Activated CD4-positive, alpha-beta T cell treated with anti-CD3 and anti-CD28 coated beads for 4 hours (primary cell): ENCODE measurements at regions not wholly inside any gene's neighbourhood (a gene's known extent, or its start where the extent isn't known, plus 50 kb on each side); places are given as distances from the start of the nearest gene placed in this dataset.

Experiments used
- DNase-seq, 2 donors: peaks; one replicate each; pipeline ENCODE4 v3.0.0-alpha.2; 2020

DNA sequence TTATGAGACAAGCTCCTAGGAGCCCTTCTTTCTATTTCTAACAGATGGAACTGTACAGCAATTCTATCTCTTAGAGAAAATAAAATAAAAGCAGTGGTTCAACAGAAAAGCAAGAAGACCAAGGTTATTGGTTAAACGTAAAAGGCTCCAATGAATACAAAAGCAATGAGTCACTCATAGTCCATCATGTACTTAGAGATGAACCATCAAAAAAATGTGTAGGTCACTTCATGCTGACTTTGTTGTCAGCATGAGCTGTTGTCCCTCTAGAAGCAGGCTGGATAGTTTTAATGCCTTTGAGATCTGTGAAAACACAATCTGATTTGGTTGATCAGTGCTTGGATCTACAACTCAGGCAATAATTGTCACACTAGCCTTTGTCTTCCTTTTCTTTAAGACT lies 378.6 kb upstream of the ANXA10 start:
- no peak for DNase-seq

- DNase-seq, result no peak
These were observed 377.2 kb upstream of the ANXA10 start for GRCh38 chr4:167715176-167715575.

GRCh38 chr4:167717495-167717894 lies 374.8 kb upstream of the ANXA10 start:
- no peak for DNase-seq

GRCh38 chr4:167721617-167722486 lies 370.5 kb upstream of the ANXA10 start:
- no peak for DNase-seq

DNA sequence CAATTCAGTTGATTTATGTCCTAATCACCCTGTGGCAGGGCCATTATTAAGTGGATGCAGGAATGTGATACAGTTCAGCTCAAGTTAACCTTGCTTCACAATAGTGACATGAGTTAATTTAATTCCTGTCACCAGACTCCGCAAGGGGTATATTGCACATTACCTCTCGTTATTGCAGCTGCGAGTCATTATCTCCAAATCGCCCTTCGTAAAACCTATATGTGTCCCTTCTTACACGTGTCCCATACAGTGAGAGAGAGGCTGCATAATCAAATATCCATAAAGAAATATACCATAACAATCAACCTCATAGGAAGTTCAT lies 369.9 kb upstream of the ANXA10 start:
- no peak for DNase-seq

DNA sequence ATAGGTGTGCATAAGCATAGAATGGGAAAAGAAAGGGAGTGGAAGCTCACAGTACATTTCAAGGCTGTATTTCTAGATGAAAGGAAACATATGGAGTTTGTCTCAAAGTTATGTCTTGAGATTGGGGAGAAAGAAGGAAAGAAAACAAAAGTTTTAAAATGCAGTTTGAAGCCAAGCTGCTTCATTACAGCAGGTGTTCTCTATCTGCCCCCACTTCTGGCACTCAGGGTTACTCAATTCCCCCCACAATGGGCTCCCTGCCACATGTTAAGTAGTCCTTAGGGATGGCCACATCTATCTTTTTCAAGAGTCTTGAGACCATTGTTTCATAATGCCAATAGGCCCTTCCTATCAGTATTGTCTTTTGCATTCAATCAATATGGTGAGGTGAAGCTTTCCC lies 367.4 kb upstream of the ANXA10 start:
- no peak for DNase-seq

DNA sequence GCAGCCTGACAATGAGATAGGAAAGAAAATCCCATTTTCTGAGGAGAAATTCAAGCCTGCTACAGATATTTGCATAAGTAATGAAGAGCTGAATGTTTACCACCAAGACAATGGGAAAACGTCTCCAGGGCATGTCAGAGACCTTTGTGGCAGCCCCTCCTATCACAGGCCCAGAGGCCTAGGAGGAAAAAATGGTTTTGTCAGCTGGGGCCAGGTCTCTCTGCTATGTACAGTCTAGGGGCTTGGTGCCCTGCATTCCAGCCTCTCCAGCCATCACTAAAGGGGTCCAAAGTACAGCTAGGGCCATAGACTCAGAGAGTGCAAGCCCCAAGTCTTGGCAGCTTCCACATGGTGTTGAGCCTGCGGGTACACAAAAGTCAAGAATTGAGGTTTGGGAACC lies 361.6 kb upstream of the ANXA10 start:
- DNase-seq, result no peak

- no peak for DNase-seq
These were observed 347.2 kb upstream of the ANXA10 start for GRCh38 chr4:167745024-167745687.

GRCh38 chr4:167767281-167767680 lies 325.1 kb upstream of the ANXA10 start:
- no peak for DNase-seq

GRCh38 chr4:167774646-167775045 lies 317.7 kb upstream of the ANXA10 start:
- DNase-seq, result no peak

GRCh38 chr4:167775375-167775774 lies 317.0 kb upstream of the ANXA10 start:
- no peak for DNase-seq

GRCh38 chr4:167779280-167779679 lies 313.1 kb upstream of the ANXA10 start:
- DNase-seq, result no peak

DNA sequence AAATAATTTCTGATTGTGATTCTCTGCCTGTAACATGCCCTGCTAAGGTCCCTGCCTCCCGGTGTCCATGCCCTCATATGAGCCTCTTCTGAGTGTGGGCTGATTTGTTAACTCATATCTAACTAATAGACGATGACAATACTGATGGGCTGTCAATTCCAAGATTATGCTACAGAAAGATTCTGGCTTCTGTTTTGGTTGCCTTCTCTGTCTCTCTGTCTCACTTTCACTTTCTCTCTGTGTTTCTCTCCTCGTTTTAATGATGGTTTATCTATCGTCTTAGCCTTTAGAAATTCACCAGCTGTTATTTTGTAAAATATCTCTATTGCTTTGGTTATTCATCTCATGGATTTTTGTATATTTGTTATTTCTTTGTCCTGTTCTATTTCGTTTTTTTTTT lies 312.5 kb upstream of the ANXA10 start:
- no peak for DNase-seq

DNA sequence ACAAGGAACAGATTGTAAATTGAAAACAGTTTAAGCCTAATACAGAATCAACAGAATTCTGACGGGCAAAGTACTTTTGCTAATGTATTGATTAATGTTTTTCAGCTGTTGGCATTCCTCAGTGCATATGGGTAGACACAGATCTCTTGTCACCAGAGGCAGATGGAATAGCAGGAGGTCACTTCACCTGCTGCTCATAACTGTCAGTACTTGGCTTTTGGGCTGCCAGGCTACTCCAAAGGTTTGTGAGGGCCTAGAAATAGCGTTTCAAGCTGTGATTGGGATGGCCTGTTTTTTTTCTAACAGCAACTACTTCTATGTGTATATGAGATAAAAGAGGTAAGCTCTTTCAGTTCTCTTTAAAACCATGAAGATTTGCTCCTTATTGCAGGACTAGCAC lies 307.5 kb upstream of the ANXA10 start:
- DNase-seq, result no peak

- no peak for DNase-seq
These were observed 306.8 kb upstream of the ANXA10 start for GRCh38 chr4:167785523-167785922.

DNA sequence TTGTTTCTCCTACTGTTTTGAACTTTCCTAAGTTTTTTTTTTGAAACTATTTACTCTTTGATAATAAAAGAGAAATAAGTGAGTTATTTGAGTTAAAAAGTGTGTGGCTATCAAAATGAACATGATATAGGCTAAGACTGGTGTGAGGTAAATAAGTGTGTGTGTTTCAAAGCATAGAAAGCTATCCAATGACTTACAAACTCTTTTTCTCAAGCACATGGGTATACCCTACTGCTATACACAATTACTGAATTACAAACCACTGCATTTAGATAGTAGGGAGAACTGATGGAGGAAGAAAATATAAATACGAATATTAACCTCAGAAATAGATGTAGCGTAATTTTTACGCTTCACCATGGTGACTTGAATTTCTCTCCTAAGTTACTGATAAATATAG lies 305.8 kb upstream of the ANXA10 start:
- no peak for DNase-seq

DNA sequence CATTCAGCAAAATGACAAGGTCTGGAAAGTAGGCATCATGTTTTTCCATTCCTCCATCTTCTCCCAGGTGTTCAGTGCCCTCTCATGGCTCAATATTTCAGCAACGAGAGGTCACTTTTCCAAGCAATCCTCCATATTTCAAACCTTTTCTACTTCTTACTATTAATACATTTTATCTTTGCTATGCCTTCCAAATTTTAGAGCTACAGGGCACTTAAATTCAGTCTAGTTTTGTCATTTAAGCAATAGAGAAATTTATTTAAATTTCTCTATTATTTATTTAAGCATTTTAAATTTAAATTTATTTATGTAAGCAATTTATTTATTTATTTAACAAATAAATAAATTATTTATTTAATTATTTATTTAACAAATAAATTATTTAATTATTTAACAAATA lies 305.1 kb upstream of the ANXA10 start:
- no peak for DNase-seq

- no peak for DNase-seq
These were observed 289.7 kb upstream of the ANXA10 start for GRCh38 chr4:167802463-167803212.

- no peak for DNase-seq
These were observed 280.4 kb upstream of the ANXA10 start for GRCh38 chr4:167811958-167812357.

DNA sequence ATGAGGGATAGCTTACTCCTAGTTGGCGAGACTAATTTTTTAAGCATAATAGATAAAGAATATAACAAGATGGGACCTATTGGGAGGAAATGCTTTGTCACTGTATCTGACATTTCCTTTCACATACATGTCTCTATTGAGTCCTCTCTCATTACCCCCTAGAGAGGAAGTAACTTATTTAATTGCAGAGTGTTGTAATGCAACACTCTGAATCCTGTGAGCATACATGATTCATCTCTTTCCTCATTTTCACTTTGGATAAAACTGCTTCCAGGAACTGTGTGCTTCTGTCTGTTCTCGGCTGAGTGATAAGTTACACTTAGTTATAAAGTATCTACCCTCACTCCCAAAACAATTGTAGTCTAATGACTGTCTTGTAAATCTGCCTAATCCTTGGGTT lies 266.1 kb upstream of the ANXA10 start:
- no peak for DNase-seq

DNA sequence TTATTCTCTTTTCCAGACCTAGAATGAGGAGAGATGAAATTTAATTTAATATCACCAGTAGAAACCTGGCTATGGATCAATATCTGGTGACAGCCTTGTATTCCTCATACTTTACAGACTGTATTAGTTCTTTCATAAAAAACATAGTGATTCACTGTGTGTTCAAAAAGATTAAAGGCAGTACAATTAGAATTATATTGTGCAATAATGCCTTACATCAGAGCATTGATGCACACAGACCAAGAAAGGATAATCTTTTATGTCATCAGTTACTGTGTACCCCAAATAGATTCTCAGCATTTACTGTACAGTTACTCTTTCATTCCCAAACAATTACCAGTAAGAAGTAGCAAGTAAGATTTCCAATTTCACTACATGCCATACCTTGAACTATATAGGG lies 260.5 kb upstream of the ANXA10 start:
- no peak for DNase-seq

DNA sequence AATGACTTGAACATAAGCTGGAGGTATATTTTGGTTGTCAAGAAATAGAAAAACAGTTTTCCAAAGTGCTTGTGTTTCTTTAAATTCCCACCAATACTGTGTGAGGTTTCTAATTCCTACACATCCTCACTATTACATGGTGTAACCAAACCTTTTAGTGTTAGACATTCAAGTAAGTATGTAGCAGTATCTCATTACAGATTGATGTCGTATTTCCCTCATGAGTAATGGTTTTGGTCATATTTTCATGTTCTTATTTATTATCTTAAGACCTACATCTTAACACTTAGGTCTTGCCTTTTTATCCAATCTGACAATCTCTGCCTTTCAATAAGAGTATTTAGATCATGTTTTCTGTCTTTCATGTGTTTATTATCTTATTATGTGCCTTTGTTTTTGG lies 253.7 kb upstream of the ANXA10 start:
- DNase-seq, result no peak

- no peak for DNase-seq
These were observed 249.8 kb upstream of the ANXA10 start for GRCh38 chr4:167842487-167842886.

DNA sequence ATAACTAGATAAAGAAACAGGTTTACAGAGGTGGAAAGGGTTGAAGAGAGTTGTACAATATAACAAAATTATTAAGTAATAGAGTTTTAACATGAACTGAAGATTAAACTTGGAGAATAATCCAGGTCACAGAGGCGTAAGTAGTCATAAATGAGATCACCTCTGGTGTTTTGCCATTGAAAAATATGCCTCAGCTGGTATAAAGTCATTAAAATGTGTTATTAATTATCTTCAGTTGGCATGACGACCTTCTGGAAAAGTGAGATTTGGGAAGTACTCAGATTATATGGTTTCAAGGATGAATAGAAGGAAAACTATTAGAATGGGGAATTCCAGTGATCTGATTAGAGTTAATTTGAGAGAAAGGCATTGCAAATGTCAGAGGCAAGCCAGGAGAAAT lies 237.5 kb upstream of the ANXA10 start:
- DNase-seq, result no peak
